DMS114 treated with DMSO at 0.1 percent for 48 hours (cell line): ENCODE measurements at regions not wholly inside any gene's neighbourhood (a gene's known extent, or its start where the extent isn't known, plus 50 kb on each side); places are given as distances from the start of the nearest gene placed in this dataset.
"Not testable (repeated sequence)": the region's sequence is repeated elsewhere in the genome, so short reads cannot be mapped to it uniquely, and the experiment has no call there.

ENCODE experiments used
- DNase-seq: peaks from one replicate; lab custom pipeline; 2025; ENCODE audit not compliant: unreplicated experiment; lab: John Stamatoyannopoulos, UW

GRCh38 chr2:138369856-138370255 is 131.7 kb upstream of the SPOPL start:
- no peak for DNase-seq

GRCh38 chr2:138373993-138374408 is 127.6 kb upstream of the SPOPL start:
- peak; percentile 8 for DNase-seq

- DNase-seq, result no peak
These were observed 120.2 kb upstream of the SPOPL start for GRCh38 chr2:138381373-138381772.

GRCh38 chr2:138382672-138383071 is 118.9 kb upstream of the SPOPL start:
- no peak for DNase-seq

GRCh38 chr2:138386191-138386590 is 115.4 kb upstream of the SPOPL start:
- not testable (repeated sequence) for DNase-seq

GRCh38 chr2:138389063-138389462 is 112.5 kb upstream of the SPOPL start:
- no peak for DNase-seq

GRCh38 chr2:138390316-138390945 is 111.1 kb upstream of the SPOPL start:
- DNase-seq, result no peak

- DNase-seq, result no peak
These were observed 109.6 kb upstream of the SPOPL start for GRCh38 chr2:138391946-138392345.

GRCh38 chr2:138395565-138396306 is 105.8 kb upstream of the SPOPL start:
- no peak for DNase-seq

- DNase-seq, result no peak
These were observed 104.7 kb upstream of the SPOPL start for GRCh38 chr2:138396843-138397242.

- DNase-seq, result no peak
These were observed 98.1 kb upstream of the SPOPL start for GRCh38 chr2:138403431-138403927.

- DNase-seq, result no peak
These were observed 87.6 kb upstream of the SPOPL start for GRCh38 chr2:138414014-138414413.

GRCh38 chr2:138415985-138416384 is 85.6 kb upstream of the SPOPL start:
- no peak for DNase-seq

GRCh38 chr2:138418453-138418852 is 83.1 kb upstream of the SPOPL start:
- no peak for DNase-seq

GRCh38 chr2:138421315-138421970 is 80.1 kb upstream of the SPOPL start:
- no peak for DNase-seq

GRCh38 chr2:138421971-138422335 is 79.6 kb upstream of the SPOPL start:
- DNase-seq, result no peak

GRCh38 chr2:138423198-138423597 is 78.4 kb upstream of the SPOPL start:
- no peak for DNase-seq

- DNase-seq, result no peak
These were observed 77.8 kb upstream of the SPOPL start for GRCh38 chr2:138423745-138424144.

GRCh38 chr2:138424436-138425140 is 77.0 kb upstream of the SPOPL start:
- DNase-seq, result no peak

GRCh38 chr2:138426116-138426515 is 75.5 kb upstream of the SPOPL start:
- DNase-seq, result not testable (repeated sequence)

GRCh38 chr2:138428710-138429440 is 72.7 kb upstream of the SPOPL start:
- no peak for DNase-seq
